HEK293 (cell line): ENCODE measurements at regions not wholly inside any gene's neighbourhood (a gene's known extent, or its start where the extent isn't known, plus 50 kb on each side); places are given as distances from the start of the nearest gene placed in this dataset.

Experiments
- CTCF ChIA-PET: fragments of 350-600 bp; formaldehyde crosslinking; extraction: SDS; loops from one replicate; lab custom pipeline; 2021; ENCODE audit warnings: antibody characterized with exemption; lab: Yijun Ruan, JAX
- POLR2A ChIA-PET: fragments of 300-600 bp; formaldehyde crosslinking; extraction: SDS; loops from one replicate; lab custom pipeline; 2020; ENCODE audit warnings: antibody characterized with exemption, inconsistent platforms; lab: Yijun Ruan, JAX
- H3K27ac ChIP-seq: fragments of 200-500 bp; sonication (Bioruptor generic); 2 replicates; pipeline ENCODE4 v1.5.1; 2014; ENCODE audit warnings: low read depth, low read length, control low read depth, inconsistent platforms; ENCODE audit errors: extremely low read depth
- H3K36me3 ChIP-seq, 2 experiments: fragments of 200-500 bp in 1 of 2; sonication (Bioruptor generic) in 1 of 2; 1 replicate in 1 of 2; 2 replicates in 1 of 2; pipeline ENCODE4 v1.5.1; 2014 to 2017; ENCODE audit warnings: inconsistent platforms in 2 of 2, low read length in 2 of 2; ENCODE audit not compliant: control insufficient read depth in 2 of 2, insufficient read depth in 1 of 2
- H3K4me1 ChIP-seq: fragments of 200-500 bp; sonication (Bioruptor generic); 2 replicates; pipeline ENCODE4 v1.5.1; 2014; ENCODE audit warnings: mild to moderate bottlenecking, low read length, inconsistent platforms; ENCODE audit not compliant: control insufficient read depth, insufficient read depth
- H3K4me3 ChIP-seq: 2 replicates; pipeline ENCODE4 v1.5.1; 2011; ENCODE audit warnings: low read depth, mild to moderate bottlenecking, control low read depth, low read length, moderate library complexity
- H3K9me3 ChIP-seq: fragments of 200-500 bp; sonication (Bioruptor generic); 2 replicates; pipeline ENCODE4 v1.5.1; 2014; ENCODE audit warnings: low read depth, low read length, inconsistent platforms; ENCODE audit not compliant: control insufficient read depth, insufficient read depth
- FEZF1 ChIP-seq: fragments of 450-650 bp; formaldehyde crosslinking; IDR thresholded peaks from 2 replicates; pipeline ENCODE4 v1.5.1; 2016; ENCODE audit warnings: missing biosample characterization, missing genetic modification characterization
- GLI2 ChIP-seq: fragments of 450-650 bp; formaldehyde crosslinking; IDR thresholded peaks from 2 replicates; pipeline ENCODE4; 2017; ENCODE audit warnings: missing biosample characterization, missing genetic modification characterization, low read depth, borderline replicate concordance
- MYNN ChIP-seq: fragments of 450-650 bp; formaldehyde crosslinking; IDR thresholded peaks from 2 replicates; pipeline ENCODE4 v1.5.1; 2016; ENCODE audit warnings: missing biosample characterization, missing genetic modification characterization, borderline replicate concordance
- SALL2 ChIP-seq: fragments of 450-650 bp; formaldehyde crosslinking; IDR thresholded peaks from 2 replicates; pipeline ENCODE4 v1.5.0; 2017; ENCODE audit warnings: missing biosample characterization, mild to moderate bottlenecking, missing genetic modification characterization, borderline replicate concordance
- SP7 ChIP-seq: fragments of 450-650 bp; formaldehyde crosslinking; IDR thresholded peaks from 2 replicates; pipeline ENCODE4 v1.5.1; 2016; ENCODE audit warnings: missing biosample characterization, missing genetic modification characterization
- ZBTB17 ChIP-seq: fragments of 450-650 bp; formaldehyde crosslinking; IDR thresholded peaks from 2 replicates; pipeline ENCODE4 v1.5.1; 2016; ENCODE audit warnings: missing biosample characterization, missing genetic modification characterization
- ZBTB48 ChIP-seq: fragments of 450-650 bp; formaldehyde crosslinking; IDR thresholded peaks from 2 replicates; pipeline ENCODE4 v1.5.1; 2016; ENCODE audit warnings: missing biosample characterization, missing genetic modification characterization
- ZNF133 ChIP-seq: fragments of 450-650 bp; formaldehyde crosslinking; IDR thresholded peaks from 2 replicates; pipeline ENCODE4 v1.5.1; 2016; ENCODE audit warnings: missing biosample characterization, missing genetic modification characterization
- ZNF140 ChIP-seq: fragments of 450-650 bp; formaldehyde crosslinking; IDR thresholded peaks from 2 replicates; pipeline ENCODE4 v1.5.1; 2016; ENCODE audit warnings: missing biosample characterization, missing genetic modification characterization
- ZNF16 ChIP-seq: fragments of 450-650 bp; formaldehyde crosslinking; IDR thresholded peaks from 2 replicates; pipeline ENCODE4 v1.5.1; 2016; ENCODE audit warnings: low read depth, missing biosample characterization, missing genetic modification characterization
- ZNF174 ChIP-seq: fragments of 450-650 bp; formaldehyde crosslinking; IDR thresholded peaks from 2 replicates; pipeline ENCODE4 v1.5.0; 2017; ENCODE audit warnings: missing biosample characterization, mild to moderate bottlenecking, missing genetic modification characterization
- ZNF239 ChIP-seq: fragments of 450-650 bp; formaldehyde crosslinking; IDR thresholded peaks from 2 replicates; pipeline ENCODE4 v1.5.1; 2016; ENCODE audit warnings: missing biosample characterization, missing genetic modification characterization
- ZNF311 ChIP-seq: fragments of 450-650 bp; formaldehyde crosslinking; IDR thresholded peaks from 2 replicates; pipeline ENCODE4 v1.5.1; 2017; ENCODE audit warnings: missing biosample characterization, missing genetic modification characterization, borderline replicate concordance
- ZNF341 ChIP-seq: fragments of 450-650 bp; formaldehyde crosslinking; IDR thresholded peaks from 2 replicates; pipeline ENCODE4; 2016; ENCODE audit warnings: low read depth, missing biosample characterization, missing genetic modification characterization
- ZNF501 ChIP-seq: fragments of 450-650 bp; formaldehyde crosslinking; IDR thresholded peaks from 2 replicates; pipeline ENCODE4 v1.5.1; 2016; ENCODE audit warnings: missing biosample characterization, missing genetic modification characterization
- ZNF514 ChIP-seq: fragments of 450-650 bp; formaldehyde crosslinking; IDR thresholded peaks from 2 replicates; pipeline ENCODE4 v1.5.1; 2016; ENCODE audit warnings: missing biosample characterization, missing genetic modification characterization
- ZNF558 ChIP-seq: fragments of 450-650 bp; formaldehyde crosslinking; IDR thresholded peaks from 2 replicates; pipeline ENCODE4 v1.5.1; 2016; ENCODE audit warnings: missing biosample characterization, missing genetic modification characterization
- ZNF670 ChIP-seq: fragments of 450-650 bp; formaldehyde crosslinking; IDR thresholded peaks from 2 replicates; pipeline ENCODE4 v1.5.1; 2016; ENCODE audit warnings: missing biosample characterization, missing genetic modification characterization, low read depth
- ZNF701 ChIP-seq: fragments of 450-650 bp; formaldehyde crosslinking; IDR thresholded peaks from 2 replicates; pipeline ENCODE4 v1.5.1; 2016; ENCODE audit warnings: missing biosample characterization, missing genetic modification characterization
- ZNF707 ChIP-seq: fragments of 450-650 bp; formaldehyde crosslinking; IDR thresholded peaks from 2 replicates; pipeline ENCODE4 v1.5.1; 2016; ENCODE audit warnings: missing biosample characterization, missing genetic modification characterization
- TF ChIP-seq, protein P1 (sequence below): fragments of 450-650 bp; formaldehyde crosslinking; IDR thresholded peaks from 2 replicates; pipeline ENCODE4 v1.5.1; 2016; ENCODE audit warnings: missing biosample characterization, missing genetic modification characterization
- TF ChIP-seq, protein P2 (sequence below): fragments of 450-650 bp; formaldehyde crosslinking; IDR thresholded peaks from 2 replicates; pipeline ENCODE4 v1.5.1; 2016; ENCODE audit warnings: missing biosample characterization, missing genetic modification characterization, borderline replicate concordance
- TF ChIP-seq, protein P3 (sequence below): fragments of 450-650 bp; formaldehyde crosslinking; IDR thresholded peaks from 2 replicates; pipeline ENCODE4 v1.5.1; 2016; ENCODE audit warnings: missing biosample characterization, missing genetic modification characterization
- TF ChIP-seq, protein P4 (sequence below): fragments of 450-650 bp; formaldehyde crosslinking; IDR thresholded peaks from 2 replicates; pipeline ENCODE4 v1.5.1; 2017; ENCODE audit warnings: missing biosample characterization, missing genetic modification characterization
- TF ChIP-seq, protein P5 (sequence below): fragments of 450-650 bp; formaldehyde crosslinking; IDR thresholded peaks from 2 replicates; pipeline ENCODE4 v1.5.1; 2016; ENCODE audit warnings: missing biosample characterization, missing genetic modification characterization
- TF ChIP-seq, protein P6 (sequence below): fragments of 450-650 bp; formaldehyde crosslinking; IDR thresholded peaks from 2 replicates; pipeline ENCODE4 v1.5.1; 2017; ENCODE audit warnings: missing biosample characterization, missing genetic modification characterization

DNA sequence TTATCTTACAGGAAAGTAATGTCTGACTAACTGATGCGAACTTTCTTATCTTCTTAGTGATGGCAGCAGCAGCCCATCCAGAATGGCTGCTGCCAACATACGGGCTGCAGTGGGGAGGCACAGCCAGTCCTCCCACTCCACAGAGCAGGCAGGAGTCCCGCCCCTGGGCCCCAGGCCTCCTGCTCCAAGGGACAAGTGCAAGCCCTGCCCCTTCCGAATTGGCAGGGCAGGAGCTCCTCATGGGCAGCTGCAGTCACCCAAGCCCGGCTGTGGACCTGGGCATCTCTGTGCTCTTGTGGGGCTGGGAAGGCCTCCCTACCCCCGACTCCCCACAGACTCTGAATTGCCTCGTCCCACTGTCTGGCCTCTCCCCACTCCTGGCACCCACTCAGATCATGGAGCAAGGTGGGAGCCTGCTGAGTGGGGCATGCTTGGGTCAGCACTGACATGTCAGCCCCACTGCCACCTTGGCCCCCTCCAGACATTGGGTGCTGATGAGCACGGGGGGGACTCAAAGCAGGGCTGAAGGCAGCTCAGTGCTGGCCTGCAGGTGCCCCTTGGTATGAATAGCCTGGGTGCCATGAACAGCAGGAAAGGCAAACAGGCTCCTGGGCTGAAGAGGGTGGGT lies 618.9 kb upstream of the KCNMB2 start (continued):
- TF ChIP-seq ZNF670 (tag by site-specific recombination) (no peak), ZNF341 (tag by site-specific recombination) (no peak), ZNF707 (tag by site-specific recombination) (no peak)
- TF ChIP-seq, protein P1, sequence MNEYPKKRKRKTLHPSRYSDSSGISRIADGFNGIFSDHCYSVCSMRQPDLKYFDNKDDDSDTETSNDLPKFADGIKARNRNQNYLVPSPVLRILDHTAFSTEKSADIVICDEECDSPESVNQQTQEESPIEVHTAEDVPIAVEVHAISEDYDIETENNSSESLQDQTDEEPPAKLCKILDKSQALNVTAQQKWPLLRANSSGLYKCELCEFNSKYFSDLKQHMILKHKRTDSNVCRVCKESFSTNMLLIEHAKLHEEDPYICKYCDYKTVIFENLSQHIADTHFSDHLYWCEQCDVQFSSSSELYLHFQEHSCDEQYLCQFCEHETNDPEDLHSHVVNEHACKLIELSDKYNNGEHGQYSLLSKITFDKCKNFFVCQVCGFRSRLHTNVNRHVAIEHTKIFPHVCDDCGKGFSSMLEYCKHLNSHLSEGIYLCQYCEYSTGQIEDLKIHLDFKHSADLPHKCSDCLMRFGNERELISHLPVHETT (tag by site-specific recombination): no peak

DNA sequence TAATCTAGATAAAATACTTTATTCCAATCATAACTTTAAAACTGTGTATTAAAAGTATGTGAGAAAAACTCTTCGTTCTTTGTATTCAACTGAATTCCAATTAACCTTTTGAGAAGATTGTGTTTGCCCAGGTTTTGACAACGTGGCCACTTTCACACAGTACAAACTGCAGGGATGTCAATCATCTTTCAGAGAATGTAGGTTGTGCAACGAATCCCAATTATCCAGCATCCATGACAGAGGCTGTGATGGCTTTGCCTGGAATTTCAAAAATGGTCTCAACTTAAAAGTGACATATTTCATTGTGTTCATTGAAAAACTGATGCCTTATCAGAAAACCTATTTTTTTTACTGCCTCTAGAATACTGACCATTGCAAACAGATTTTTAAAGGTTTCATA lies 615.1 kb upstream of the KCNMB2 start:
- ChIA-PET CTCF (no interaction called here), POLR2A (no interaction called here)
- Histone ChIP-seq H3K9me3 (no peaks in the 10 kb centered on the region), H3K4me3 (no peak overlapping the region), H3K36me3 (no peaks in the 10 kb centered on the region), H3K4me1 (no peaks in the 10 kb centered on the region), H3K27ac (no peak overlapping the region)
- TF ChIP-seq ZBTB17 (tag by site-specific recombination) (no peak), ZNF558 (tag by site-specific recombination) (no peak), ZNF16 (tag by site-specific recombination) (no peak), ZNF239 (no peak), FEZF1 (no peak)

DNA sequence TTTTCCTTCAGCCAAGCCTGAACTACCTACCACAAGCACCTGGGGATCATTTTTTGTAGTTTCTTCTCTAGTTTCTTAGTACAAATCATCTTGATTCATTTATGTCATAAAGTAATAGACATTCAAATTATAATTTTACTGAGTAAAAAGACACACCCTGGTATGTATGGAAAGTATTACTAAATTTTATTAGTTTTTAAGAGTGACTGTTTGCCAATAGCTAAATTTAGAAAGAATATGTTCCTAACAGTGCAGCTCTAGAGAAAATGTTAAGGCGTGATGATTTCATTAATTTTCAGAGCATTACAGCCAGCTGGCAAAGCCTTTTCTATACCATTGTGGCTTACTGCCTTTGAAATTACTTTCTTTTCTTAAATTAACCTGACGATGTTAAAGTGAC lies 612.0 kb upstream of the KCNMB2 start:
- no peak overlapping the region for H3K27ac ChIP-seq
- no peaks in the 10 kb centered on the region for H3K36me3 ChIP-seq
- no peaks in the 10 kb centered on the region for H3K9me3 ChIP-seq
- no peak overlapping the region for H3K4me3 ChIP-seq
- H3K4me1 ChIP-seq: no peaks in the 10 kb centered on the region
- ChIA-PET POLR2A (no interaction called here), CTCF (no interaction called here)
- TF ChIP-seq ZNF133 (tag by site-specific recombination) (no peak), ZBTB48 (tag by site-specific recombination) (no peak), ZNF140 (tag by site-specific recombination) (no peak), GLI2 (no peak), SP7 (tag by site-specific recombination) (no peak), ZNF501 (tag by site-specific recombination) (no peak), SALL2 (tag by site-specific recombination) (no peak), ZNF174 (no peak), ZNF514 (tag by site-specific recombination) (no peak), MYNN (tag by site-specific recombination) (no peak), ZNF701 (no peak), ZNF311 (tag by site-specific recombination) (no peak)
- TF ChIP-seq, protein P2, sequence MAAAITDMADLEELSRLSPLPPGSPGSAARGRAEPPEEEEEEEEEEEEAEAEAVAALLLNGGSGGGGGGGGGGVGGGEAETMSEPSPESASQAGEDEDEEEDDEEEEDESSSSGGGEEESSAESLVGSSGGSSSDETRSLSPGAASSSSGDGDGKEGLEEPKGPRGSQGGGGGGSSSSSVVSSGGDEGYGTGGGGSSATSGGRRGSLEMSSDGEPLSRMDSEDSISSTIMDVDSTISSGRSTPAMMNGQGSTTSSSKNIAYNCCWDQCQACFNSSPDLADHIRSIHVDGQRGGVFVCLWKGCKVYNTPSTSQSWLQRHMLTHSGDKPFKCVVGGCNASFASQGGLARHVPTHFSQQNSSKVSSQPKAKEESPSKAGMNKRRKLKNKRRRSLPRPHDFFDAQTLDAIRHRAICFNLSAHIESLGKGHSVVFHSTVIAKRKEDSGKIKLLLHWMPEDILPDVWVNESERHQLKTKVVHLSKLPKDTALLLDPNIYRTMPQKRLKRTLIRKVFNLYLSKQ (tag by site-specific recombination): no peak
- TF ChIP-seq, protein P3, sequence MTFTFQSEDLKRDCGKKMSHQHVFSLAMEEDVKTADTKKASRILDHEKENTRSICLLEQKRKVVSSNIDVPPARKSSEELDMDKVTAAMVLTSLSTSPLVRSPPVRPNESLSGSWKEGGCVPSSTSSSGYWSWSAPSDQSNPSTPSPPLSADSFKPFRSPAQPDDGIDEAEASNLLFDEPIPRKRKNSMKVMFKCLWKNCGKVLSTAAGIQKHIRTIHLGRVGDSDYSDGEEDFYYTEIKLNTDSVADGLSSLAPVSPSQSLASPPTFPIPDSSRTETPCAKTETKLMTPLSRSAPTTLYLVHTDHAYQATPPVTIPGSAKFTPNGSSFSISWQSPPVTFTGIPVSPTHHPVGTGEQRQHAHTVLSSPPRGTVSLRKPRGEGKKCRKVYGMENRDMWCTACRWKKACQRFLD (tag by site-specific recombination): no peak
- TF ChIP-seq, protein P4, sequence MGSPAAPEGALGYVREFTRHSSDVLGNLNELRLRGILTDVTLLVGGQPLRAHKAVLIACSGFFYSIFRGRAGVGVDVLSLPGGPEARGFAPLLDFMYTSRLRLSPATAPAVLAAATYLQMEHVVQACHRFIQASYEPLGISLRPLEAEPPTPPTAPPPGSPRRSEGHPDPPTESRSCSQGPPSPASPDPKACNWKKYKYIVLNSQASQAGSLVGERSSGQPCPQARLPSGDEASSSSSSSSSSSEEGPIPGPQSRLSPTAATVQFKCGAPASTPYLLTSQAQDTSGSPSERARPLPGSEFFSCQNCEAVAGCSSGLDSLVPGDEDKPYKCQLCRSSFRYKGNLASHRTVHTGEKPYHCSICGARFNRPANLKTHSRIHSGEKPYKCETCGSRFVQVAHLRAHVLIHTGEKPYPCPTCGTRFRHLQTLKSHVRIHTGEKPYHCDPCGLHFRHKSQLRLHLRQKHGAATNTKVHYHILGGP (tag by site-specific recombination): no peak
- TF ChIP-seq, protein P5, sequence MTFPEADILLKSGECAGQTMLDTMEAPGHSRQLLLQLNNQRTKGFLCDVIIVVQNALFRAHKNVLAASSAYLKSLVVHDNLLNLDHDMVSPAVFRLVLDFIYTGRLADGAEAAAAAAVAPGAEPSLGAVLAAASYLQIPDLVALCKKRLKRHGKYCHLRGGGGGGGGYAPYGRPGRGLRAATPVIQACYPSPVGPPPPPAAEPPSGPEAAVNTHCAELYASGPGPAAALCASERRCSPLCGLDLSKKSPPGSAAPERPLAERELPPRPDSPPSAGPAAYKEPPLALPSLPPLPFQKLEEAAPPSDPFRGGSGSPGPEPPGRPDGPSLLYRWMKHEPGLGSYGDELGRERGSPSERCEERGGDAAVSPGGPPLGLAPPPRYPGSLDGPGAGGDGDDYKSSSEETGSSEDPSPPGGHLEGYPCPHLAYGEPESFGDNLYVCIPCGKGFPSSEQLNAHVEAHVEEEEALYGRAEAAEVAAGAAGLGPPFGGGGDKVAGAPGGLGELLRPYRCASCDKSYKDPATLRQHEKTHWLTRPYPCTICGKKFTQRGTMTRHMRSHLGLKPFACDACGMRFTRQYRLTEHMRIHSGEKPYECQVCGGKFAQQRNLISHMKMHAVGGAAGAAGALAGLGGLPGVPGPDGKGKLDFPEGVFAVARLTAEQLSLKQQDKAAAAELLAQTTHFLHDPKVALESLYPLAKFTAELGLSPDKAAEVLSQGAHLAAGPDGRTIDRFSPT (tag by site-specific recombination): no peak
- TF ChIP-seq, protein P6, sequence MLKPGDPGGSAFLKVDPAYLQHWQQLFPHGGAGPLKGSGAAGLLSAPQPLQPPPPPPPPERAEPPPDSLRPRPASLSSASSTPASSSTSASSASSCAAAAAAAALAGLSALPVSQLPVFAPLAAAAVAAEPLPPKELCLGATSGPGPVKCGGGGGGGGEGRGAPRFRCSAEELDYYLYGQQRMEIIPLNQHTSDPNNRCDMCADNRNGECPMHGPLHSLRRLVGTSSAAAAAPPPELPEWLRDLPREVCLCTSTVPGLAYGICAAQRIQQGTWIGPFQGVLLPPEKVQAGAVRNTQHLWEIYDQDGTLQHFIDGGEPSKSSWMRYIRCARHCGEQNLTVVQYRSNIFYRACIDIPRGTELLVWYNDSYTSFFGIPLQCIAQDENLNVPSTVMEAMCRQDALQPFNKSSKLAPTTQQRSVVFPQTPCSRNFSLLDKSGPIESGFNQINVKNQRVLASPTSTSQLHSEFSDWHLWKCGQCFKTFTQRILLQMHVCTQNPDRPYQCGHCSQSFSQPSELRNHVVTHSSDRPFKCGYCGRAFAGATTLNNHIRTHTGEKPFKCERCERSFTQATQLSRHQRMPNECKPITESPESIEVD (tag by site-specific recombination): no peak
